Rectal smooth muscle tissue (tissue), 1 donor: ENCODE measurements at regions not wholly inside any gene's neighbourhood (a gene's known extent, or its start where the extent isn't known, plus 50 kb on each side); places are given as distances from the start of the nearest gene placed in this dataset.

ENCODE experiments used
- H3K27ac ChIP-seq: one replicate; pipeline ENCODE4 v1.7.0; 2013; ENCODE audit warnings: low read depth, low read length, inconsistent platforms
- H3K27me3 ChIP-seq: one replicate; pipeline ENCODE4 v1.7.0; 2013; ENCODE audit warnings: low read length; ENCODE audit not compliant: control insufficient read depth, insufficient read depth
- H3K36me3 ChIP-seq: one replicate; pipeline ENCODE4 v1.7.0; 2013; ENCODE audit warnings: low read length; ENCODE audit not compliant: control insufficient read depth, insufficient read depth
- H3K4me1 ChIP-seq: one replicate; pipeline ENCODE4 v1.7.0; 2013; ENCODE audit warnings: low read length; ENCODE audit not compliant: control insufficient read depth, insufficient read depth
- H3K4me3 ChIP-seq: one replicate; pipeline ENCODE4 v1.7.0; 2013; ENCODE audit warnings: low read length
- H3K9ac ChIP-seq: one replicate; pipeline ENCODE4 v1.7.0; 2013; ENCODE audit warnings: low read length

DNA sequence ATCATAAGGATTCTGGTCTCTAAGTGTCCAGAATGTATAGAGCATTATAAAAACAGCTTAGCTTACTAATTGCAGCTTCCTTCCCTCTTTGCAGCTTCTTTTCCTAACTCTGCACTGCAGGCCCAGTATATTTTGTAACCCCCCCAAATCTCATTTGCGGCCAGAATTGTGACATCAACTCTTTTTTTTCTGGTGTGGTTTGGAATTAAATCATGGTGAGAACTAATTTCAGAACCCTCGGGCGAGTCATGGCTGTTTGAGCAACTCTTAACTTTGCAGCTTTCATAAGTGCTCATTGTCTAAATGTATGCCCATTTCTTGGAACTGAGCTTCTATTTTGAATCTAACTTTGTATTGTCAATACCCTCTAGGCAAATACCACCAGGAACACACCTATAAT lies 187.4 kb downstream of the CYYR1 start:
- H3K27me3 ChIP-seq, result no peaks in the 10 kb centered on the region
- H3K27ac ChIP-seq, result no peak overlapping the region
- H3K4me1 ChIP-seq, result no peaks in the 10 kb centered on the region
- no peaks in the 10 kb centered on the region for H3K36me3 ChIP-seq
- H3K4me3 ChIP-seq, result no peak overlapping the region
- H3K9ac ChIP-seq, result no peak overlapping the region

DNA sequence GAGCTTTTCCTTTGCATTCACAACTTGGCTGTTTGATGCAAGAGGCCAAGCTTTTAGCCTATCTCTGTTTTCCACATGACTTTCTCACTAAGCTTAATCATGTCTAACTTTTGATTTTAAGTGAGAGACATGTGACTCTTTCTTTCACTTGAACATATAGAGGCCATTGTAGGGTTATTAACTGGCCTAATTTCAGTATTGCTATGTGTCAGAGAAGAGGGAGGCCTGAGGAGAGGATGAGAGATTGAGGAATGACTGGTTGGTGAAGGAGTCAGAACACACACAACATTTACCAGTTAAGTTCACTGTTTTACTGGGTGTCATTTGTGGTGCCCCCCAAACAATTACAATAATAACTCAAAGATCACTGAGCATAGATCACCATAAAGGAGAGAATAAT lies 193.5 kb downstream of the CYYR1 start:
- Histone ChIP-seq H3K27me3 (no peaks in the 10 kb centered on the region), H3K4me1 (no peaks in the 10 kb centered on the region), H3K4me3 (no peak overlapping the region), H3K27ac (no peak overlapping the region), H3K36me3 (no peaks in the 10 kb centered on the region), H3K9ac (no peak overlapping the region)

DNA sequence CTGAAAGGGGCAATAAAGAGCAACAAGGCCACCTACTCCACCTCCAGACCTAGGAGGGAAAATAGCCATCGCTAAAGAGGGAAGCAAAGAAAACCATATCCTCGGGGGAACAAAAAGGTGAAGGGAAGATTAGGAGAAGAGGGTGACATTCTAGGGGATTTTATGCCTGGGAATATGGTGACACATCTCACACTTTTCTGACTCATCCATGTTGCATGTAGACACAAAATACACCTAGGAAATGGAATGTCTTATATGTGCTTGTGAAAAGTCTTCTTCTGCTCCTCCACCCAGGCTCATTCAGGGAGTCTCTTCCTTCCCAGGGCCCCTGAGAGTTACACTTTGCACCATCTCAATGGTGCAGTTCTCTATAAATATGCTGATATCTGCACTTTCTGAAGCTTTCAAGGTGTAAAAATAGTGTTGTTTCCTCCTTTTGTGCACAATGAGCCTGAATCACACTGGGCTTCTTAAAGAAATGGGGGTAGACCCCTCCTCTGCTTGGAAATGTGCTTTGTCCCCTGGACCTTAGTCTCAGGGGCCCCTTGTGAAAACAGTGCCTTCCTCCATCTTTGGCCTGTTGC lies 195.9 kb downstream of the CYYR1 start:
- Histone ChIP-seq H3K4me3 (no peak overlapping the region), H3K27ac (no peak overlapping the region), H3K36me3 (no peaks in the 10 kb centered on the region), H3K4me1 (no peaks in the 10 kb centered on the region), H3K9ac (no peak overlapping the region), H3K27me3 (no peaks in the 10 kb centered on the region)

DNA sequence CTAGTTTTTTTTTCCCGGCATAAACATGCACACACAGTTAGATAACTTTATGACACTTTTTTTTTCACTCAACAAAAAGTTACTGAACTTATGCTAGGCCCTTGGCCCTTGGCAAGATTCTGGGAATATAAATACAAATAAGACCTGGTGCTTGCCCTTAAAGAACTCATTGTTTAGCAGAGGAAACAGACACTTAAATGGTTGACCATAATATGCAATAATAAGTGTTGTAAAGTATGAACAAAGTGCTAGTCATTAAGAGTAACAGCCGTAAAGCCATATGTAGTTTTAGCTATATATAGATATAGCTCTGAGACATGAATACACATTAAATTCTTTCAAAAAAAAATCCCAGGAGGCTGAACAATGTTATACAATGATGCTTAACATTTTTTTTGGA lies 198.3 kb downstream of the CYYR1 start:
- no peak overlapping the region for H3K27ac ChIP-seq
- no peaks in the 10 kb centered on the region for H3K27me3 ChIP-seq
- H3K36me3 ChIP-seq, result no peaks in the 10 kb centered on the region
- H3K4me3 ChIP-seq, result no peak overlapping the region
- H3K4me1 ChIP-seq, result no peaks in the 10 kb centered on the region
- H3K9ac ChIP-seq, result no peak overlapping the region

DNA sequence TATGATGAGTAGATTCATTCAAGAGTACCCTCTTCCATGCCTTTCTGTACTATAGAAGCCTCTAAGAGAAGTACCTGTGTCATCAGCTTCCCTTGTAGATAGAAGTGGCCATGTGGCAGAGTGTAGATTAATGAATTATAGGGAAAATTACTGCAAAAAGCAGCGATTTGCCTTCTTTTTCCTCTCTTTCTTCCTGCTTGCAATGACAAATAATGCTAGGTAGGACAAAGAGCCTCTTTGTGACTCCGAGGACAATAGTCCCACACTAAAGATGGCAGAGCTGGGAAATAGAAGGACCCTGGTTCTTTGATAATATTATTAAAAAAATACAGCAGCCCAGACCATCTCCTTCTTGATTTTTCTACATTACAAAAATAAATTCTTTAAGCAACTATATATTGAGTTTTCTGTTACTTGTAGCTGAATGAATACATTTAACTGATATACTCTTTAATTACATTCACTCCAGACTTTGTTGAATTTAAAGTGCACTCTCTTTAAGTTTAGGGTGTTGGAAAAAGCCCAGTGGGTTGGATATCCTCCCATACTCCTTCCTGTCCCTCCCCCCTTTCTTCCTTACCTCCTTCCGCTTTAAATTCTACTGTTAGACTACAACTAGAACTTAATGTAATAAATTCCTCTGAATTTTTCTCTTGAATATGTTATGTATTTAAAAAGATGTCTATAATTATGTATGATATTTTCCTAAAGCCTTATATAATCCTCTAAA lies 198.2 kb upstream of the APP start:
- Histone ChIP-seq H3K9ac (no peak overlapping the region), H3K27me3 (no peaks in the 10 kb centered on the region), H3K27ac (no peak overlapping the region)

DNA sequence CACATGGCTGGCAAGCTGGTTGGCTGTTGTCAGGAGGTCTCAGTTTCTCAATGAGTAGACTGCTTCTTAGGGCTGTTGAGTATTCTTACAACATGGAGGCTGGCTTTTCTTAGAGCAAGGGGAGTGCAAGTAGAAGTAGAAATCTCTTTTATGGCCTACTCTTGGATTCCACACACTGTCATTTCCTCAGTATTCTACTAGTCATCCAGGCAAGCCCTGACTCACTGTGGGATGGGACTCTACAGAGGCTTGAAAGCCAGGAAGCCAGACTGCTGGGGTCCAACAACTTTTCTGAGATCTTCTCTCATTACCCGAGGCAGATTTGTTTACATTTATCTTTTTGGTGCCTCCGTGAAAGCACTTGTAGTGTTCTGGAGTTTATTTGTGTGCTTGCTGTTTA lies 196.2 kb upstream of the APP start:
- H3K27me3 ChIP-seq, result no peaks in the 10 kb centered on the region
- H3K27ac ChIP-seq, result no peak overlapping the region
- no peaks in the 10 kb centered on the region for H3K4me1 ChIP-seq
- H3K4me3 ChIP-seq, result no peak overlapping the region
- H3K36me3 ChIP-seq, result no peaks in the 10 kb centered on the region
- no peak overlapping the region for H3K9ac ChIP-seq

More for the DNA sequence above, 198.2 kb upstream of the APP start:
- H3K36me3 ChIP-seq, result no peaks in the 10 kb centered on the region
- H3K4me1 ChIP-seq, result no peaks in the 10 kb centered on the region
- no peak overlapping the region for H3K4me3 ChIP-seq

DNA sequence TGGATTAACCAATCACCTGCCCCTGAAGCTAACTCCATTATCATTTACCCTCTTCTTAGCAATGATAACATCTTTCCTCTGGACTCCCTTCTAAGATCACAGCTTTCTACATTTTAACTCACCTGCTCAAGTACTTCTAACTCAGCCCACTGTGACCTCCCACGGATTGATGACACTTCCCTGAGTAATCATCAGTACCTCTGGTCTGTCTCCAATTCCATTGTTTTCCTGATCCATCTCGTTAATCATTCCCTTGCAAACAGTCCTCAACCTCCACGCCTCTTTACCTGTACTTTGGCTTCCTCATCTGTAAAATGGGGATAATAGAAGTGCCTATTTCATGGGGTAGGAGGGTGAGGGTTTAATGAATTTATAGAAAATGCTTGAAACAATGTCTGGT lies 195.3 kb upstream of the APP start:
- Histone ChIP-seq H3K36me3 (no peaks in the 10 kb centered on the region), H3K27me3 (no peaks in the 10 kb centered on the region), H3K9ac (no peak overlapping the region), H3K4me3 (no peak overlapping the region), H3K4me1 (no peaks in the 10 kb centered on the region), H3K27ac (no peak overlapping the region)

DNA sequence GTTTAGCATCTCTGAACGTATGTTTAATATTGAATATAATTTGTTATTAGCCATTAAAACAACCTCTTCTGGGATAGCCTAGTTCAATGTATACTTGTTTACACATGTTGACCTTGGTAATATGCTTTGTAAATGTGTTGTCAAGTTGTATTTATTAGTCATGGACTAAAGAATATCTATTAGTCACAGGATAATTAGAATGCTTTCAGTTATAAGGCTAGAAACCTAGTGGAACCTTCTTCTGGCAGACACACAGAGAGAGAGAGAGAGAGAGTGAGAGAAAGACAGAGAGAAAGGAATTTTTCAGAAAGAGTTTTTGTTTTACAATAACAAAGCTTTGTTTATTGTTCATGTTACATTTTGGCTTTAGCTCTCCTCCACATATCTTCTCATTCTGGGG lies 181.1 kb upstream of the APP start:
- Histone ChIP-seq H3K27me3 (no peaks in the 10 kb centered on the region), H3K36me3 (no peaks in the 10 kb centered on the region), H3K9ac (no peak overlapping the region), H3K27ac (no peak overlapping the region), H3K4me3 (no peak overlapping the region), H3K4me1 (no peaks in the 10 kb centered on the region)

DNA sequence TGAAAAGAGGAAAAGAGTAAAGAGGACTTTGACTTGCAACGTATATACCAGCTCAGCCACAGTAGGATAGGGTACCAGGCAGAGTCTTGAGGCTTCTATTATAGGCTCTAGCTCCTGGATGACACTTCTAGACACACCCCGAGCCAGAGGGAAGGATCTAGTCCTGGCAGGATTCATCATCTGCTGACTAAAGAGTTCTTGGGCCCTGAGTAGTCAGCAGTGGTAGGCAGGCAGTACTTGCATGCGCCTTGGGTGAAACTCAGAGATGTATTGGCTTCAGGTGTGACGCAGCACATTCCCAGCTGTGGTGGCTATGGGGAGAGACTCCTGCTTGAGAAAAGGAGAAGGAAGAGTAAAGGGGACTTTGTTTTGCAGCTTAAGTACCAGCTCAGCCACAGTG lies 162.3 kb upstream of the APP start:
- Histone ChIP-seq H3K4me3 (no peak overlapping the region), H3K27me3 (no peaks in the 10 kb centered on the region), H3K27ac (no peak overlapping the region), H3K36me3 (no peaks in the 10 kb centered on the region), H3K9ac (no peak overlapping the region), H3K4me1 (no peaks in the 10 kb centered on the region)

DNA sequence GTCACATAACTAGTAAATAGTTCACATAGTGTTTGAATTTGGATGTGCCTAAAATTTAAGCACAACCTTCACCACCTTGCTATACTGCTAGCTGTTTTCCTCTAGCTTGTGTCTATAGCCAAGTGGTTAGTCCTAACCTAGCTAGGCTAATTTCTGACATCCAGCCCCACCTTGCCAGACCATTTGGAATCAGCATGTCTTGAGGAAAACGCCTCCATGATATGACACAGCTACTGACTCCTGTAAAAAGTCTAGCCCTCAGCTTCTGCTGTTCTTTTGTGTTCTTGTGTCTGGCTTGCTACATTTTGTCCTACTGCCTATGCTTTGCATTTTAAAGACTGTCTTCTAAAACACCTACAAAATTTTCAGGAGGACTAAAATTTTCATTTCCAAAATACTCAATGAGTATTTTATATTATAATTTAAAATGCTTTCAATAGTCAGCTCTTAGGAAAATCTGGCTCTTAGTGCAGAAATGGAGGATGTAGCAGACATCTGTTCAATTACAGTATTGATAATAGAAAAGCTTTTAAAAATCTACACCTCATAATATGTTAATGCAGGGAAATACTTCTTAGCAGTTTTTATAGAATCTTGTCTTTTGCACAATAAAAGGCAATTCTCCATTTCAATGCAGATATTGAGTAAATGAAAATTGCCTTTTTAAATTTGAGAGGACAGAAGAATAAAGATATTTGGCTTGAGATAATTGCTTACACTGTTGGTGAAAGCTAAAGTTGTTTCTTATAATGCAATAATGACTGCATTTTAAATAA lies 160.8 kb upstream of the APP start:
- no peak overlapping the region for H3K4me3 ChIP-seq
- H3K4me1 ChIP-seq, result no peaks in the 10 kb centered on the region
- H3K27me3 ChIP-seq, result no peaks in the 10 kb centered on the region
- no peak overlapping the region for H3K27ac ChIP-seq
- no peak overlapping the region for H3K9ac ChIP-seq
- no peaks in the 10 kb centered on the region for H3K36me3 ChIP-seq

DNA sequence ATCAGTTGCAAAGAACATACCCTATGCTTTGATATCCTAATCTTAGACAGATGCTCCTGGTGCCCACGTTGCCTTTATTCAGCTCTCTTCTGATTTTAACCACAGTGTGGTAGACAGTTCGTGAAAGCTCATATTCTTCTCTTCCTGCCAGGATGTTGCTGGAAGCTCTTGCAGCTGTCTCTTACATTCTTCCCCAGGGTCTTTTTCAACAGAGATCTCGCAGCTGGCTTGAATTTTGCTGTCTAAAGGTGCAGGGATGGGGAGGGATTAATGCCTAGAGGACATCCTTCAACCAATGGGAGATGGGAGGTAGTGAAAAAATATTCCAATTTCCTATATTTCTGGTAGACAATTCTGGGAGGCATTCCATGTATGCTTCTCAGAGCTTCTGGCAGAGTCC lies 150.0 kb upstream of the APP start:
- Histone ChIP-seq H3K36me3 (no peaks in the 10 kb centered on the region), H3K9ac (no peak overlapping the region), H3K4me1 (no peaks in the 10 kb centered on the region), H3K4me3 (no peak overlapping the region), H3K27me3 (no peaks in the 10 kb centered on the region), H3K27ac (no peak overlapping the region)

DNA sequence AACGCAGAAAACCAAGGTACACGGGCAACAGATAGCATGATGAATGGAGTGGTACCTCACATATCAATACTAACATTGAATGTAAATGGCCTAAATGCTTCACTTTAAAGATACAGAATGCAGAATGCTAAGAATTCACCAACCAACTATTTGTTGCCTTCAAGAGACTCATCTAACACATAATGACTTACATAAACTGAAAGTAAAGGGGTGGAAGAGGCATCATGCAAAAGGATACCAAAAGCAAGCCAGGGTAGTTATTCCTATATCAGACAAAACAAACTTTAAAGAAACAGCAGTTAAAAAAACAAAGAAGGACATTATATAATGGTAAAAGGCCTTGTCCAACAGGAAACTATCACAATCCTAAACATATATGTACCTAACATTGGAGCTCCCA lies 137.1 kb upstream of the APP start:
- Histone ChIP-seq H3K4me1 (no peaks in the 10 kb centered on the region), H3K27ac (no peak overlapping the region), H3K9ac (no peak overlapping the region), H3K4me3 (no peak overlapping the region), H3K36me3 (no peaks in the 10 kb centered on the region), H3K27me3 (no peaks in the 10 kb centered on the region)

DNA sequence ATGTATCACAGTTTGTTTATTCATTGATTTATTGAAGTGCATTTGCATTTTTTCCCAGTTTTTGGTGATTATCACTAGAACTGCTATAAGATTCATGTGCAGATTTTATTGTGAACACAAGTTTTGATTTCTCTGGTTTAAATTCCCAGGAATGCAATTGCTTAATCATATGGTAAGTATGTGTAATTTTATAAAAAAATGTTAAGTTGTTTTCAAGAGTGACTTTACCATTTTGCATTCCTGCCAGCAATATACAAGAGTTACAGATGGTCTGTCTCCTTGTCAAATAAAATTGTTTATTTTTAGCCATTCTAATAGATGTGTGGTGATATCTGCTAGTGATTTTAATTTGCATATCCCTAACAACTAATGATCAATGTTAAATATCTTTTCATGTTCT lies 127.3 kb upstream of the APP start:
- no peak overlapping the region for H3K27ac ChIP-seq
- H3K27me3 ChIP-seq, result no peaks in the 10 kb centered on the region
- no peaks in the 10 kb centered on the region for H3K36me3 ChIP-seq
- no peak overlapping the region for H3K9ac ChIP-seq
- H3K4me1 ChIP-seq, result no peaks in the 10 kb centered on the region
- no peak overlapping the region for H3K4me3 ChIP-seq
